ENCODE measurements at regions not wholly inside any gene's neighbourhood (a gene's known extent, or its start where the extent isn't known, plus 50 kb on each side); places are given as distances from the start of the nearest gene placed in this dataset.

- no peak for TF ChIP-seq CTCF (conservative IDR thresholded peaks at IDR 0.05)
- Mint-ChIP-seq H3K4me3 (no peak overlapping the region), H3K36me3 (ENCODE audit: insufficient read depth in 1 of 3, low read depth in 3 of 3) (peaks cover 3 to 17% (median 11%) of the 10 kb centered on the region in 3 experiments; a peak in 6 of 7 replicates), H3K9me3 (peaks cover 13 to 20% of the 10 kb centered on the region in 2 experiments), H3K4me1 (peaks cover 4 to 6% of the 10 kb centered on the region in 2 experiments; a peak in 3 of 4 replicates), H3K27me3 (ENCODE audit: low read depth) (peaks cover 61% of the 10 kb centered on the region), H3K27ac (no peak overlapping the region)
- H3K56ac ChIP-seq (ENCODE audit: insufficient read length, low read depth, low read length), result no peak overlapping the region
- no peak overlapping the region for H2AFZ ChIP-seq (ENCODE audit: low read length)
- no peaks in the 10 kb centered on the region for H3K79me1 ChIP-seq (ENCODE audit: insufficient read depth, low read depth, low read length, poor library complexity, severe bottlenecking)
- H4K5ac ChIP-seq (ENCODE audit: insufficient read length, low read depth, low read length), result no peak overlapping the region
- H3K23ac ChIP-seq (ENCODE audit: insufficient read length, low read depth, low read length), result no peak overlapping the region
- H2BK5ac ChIP-seq (ENCODE audit: insufficient read length, low read length), result no peak overlapping the region
- peaks cover 9% of the 10 kb centered on the region for H3K9me3 ChIP-seq (ENCODE audit: control insufficient read depth, low read depth, low read length)
- H2BK20ac ChIP-seq (ENCODE audit: low read depth, low read length, poor library complexity, severe bottlenecking), result no peak overlapping the region
- no peaks in the 10 kb centered on the region for H3K27me3 ChIP-seq (ENCODE audit: insufficient read depth, low read length)
- no peak overlapping the region for H3K4ac ChIP-seq (ENCODE audit: low read depth, low read length)
- H4K91ac ChIP-seq (ENCODE audit: insufficient read length, low read depth, low read length), result no peak overlapping the region
- no peak overlapping the region for H3K4me2 ChIP-seq (ENCODE audit: insufficient read depth, insufficient read length, low read length)
- no peak overlapping the region for H3T11ph ChIP-seq (ENCODE audit: low read length)
- no peak overlapping the region for H3K27ac ChIP-seq (ENCODE audit: insufficient read length, low read depth, low read length)
- peak; percentile 26 for DNase-seq
- H4K8ac ChIP-seq (replicated peaks; ENCODE audit: insufficient read length, low read depth, low read length), result no peak overlapping the region
- H2BK15ac ChIP-seq (ENCODE audit: low read depth, low read length), result no peak overlapping the region
- no peak overlapping the region for H2BK12ac ChIP-seq (ENCODE audit: insufficient read length, low read depth, low read length)
- H3K9ac ChIP-seq (ENCODE audit: extremely low read depth, insufficient read length, low read length), result no peak overlapping the region
- no CpG with 5 or more reads among the region's 8 CpGs for WGBS (ENCODE audit: extremely low coverage, insufficient read length, low lambda C conversion rate)
- peaks cover 5% of the 10 kb centered on the region for H3K23me2 ChIP-seq (ENCODE audit: insufficient read length, low read depth, low read length, poor library complexity, severe bottlenecking)
- no peak overlapping the region for H3K14ac ChIP-seq (ENCODE audit: insufficient read depth, low read length)
- H4K20me1 ChIP-seq (ENCODE audit: control insufficient read depth, insufficient read depth, insufficient read length), result no peaks in the 10 kb centered on the region
- H3K18ac ChIP-seq (ENCODE audit: insufficient read length, low read depth, low read length), result no peak overlapping the region
- H3K4me1 ChIP-seq (ENCODE audit: insufficient read depth, low read length), result no peaks in the 10 kb centered on the region
- no peak overlapping the region for H2AK5ac ChIP-seq (ENCODE audit: insufficient read length, low read length)
- no peak overlapping the region for H2BK120ac ChIP-seq (ENCODE audit: low read depth, low read length, poor library complexity, severe bottlenecking)
- no peaks in the 10 kb centered on the region for H3K79me2 ChIP-seq (ENCODE audit: insufficient read depth, low read length)
These were observed 90.8 kb downstream of the FOXL3 start for GRCh38 chr7:380711-381210.
